NCI-H2107 treated with DMSO at 0.1 percent for 48 hours (cell line): ENCODE measurements at regions not wholly inside any gene's neighbourhood (a gene's known extent, or its start where the extent isn't known, plus 50 kb on each side); places are given as distances from the start of the nearest gene placed in this dataset.
"Not testable (repeated sequence)": the region's sequence is repeated elsewhere in the genome, so short reads cannot be mapped to it uniquely, and the experiment has no call there.

Source experiments
- DNase-seq: peaks from one replicate; lab custom pipeline; 2025; ENCODE audit not compliant: unreplicated experiment; lab: John Stamatoyannopoulos, UW

GRCh38 chr20:53676987-53677386, 83.3 kb upstream of the ZNF217 start:
- DNase-seq: no peak

DNA sequence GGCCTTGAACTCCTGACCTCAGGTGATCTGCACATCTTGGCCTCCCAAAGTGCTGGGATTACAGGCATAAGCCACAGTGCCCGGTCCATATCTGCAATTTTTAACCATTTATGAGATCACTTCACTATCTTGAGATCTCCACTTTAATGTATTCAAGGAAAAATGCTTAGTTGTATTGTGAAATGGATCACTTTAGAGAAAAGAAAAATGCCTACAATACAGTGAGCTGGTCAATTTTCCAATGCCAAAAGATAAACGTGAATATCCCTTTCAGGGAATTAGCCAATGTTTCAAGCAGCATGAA, 82.8 kb upstream of the ZNF217 start:
- no peak for DNase-seq

GRCh38 chr20:53672484-53673129, 79.0 kb upstream of the ZNF217 start:
- DNase-seq: no peak

GRCh38 chr20:53671370-53671769, 77.7 kb upstream of the ZNF217 start:
- DNase-seq: no peak

DNA sequence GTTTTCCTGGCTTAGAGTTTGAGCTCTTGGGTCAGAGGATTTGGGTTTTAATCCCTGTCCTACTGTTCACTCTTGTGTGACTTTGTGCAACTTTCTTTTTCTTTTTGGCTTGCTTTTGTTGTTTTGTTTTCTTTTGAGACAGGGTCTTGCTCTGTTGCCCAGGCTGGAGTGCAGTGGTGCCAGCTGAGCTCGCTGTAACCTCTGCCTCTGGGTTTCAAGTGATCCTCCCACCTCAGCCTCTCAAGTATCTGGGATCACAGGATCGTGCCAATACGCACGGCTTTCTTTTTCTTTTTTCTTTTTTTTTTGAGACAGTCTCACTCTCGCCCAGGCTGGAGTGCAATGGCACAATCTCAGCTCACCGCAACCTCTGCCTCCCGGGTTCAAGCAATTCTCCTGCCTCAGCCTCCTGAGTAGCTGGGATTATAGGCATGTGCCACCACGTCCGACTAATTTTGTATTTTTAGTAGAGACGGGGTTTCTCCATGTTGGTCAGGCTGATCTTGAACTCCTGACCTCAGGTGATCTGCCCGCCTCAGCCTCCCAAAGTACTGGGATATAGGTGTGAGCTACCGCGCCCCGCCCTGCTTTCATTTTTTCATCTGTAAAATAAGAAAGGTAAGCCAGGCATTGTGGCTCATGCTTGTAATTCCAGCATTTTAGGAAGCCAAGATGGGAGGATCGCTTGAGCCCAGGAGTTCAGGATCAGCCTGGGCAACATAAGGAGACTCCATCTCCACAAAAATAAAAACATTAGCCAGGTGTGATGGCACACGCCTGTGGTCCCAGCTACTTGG, 76.1 kb upstream of the ZNF217 start:
- DNase-seq: not testable (repeated sequence)

GRCh38 chr20:53668992-53669391, 75.4 kb upstream of the ZNF217 start:
- DNase-seq: no peak

DNA sequence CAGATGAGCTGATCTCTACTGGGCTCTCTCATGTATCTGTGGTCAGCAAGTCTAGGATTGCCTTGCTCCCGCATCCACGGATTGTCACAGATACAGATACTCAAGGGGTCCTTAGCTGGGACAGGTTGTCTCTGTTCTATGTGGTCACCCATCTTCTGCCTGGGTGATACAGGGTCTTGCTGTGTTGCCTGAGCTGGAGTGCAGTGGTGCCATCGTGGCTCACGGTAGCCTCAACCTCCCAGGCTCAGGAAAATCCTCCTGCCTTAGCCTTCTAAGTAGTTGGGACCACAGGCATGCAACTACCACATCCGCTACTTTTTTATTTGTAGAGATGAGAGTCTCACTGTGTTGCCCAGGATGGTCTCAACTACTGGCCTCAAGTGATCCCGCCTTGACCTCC, 72.5 kb upstream of the ZNF217 start:
- DNase-seq: no peak

DNA sequence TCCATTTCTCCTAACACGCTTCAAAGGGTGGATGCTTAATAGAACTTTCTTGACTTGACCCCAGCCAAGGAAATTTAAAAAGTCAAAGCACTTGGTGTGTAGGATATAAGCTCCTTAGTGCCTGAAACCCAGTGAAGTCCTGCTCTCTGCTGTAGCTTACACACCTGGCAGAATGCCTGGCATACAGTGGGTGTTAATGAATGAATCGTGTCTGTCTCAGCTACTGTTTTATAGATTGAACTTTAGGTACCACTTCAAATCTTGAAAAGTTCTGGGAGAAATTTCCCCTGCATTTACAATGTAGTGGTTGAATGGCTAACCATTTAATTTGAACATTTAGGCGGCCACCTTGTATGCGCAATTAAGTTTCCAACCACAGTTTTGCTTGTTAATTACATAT, 70.5 kb upstream of the ZNF217 start:
- peak; percentile 66 for DNase-seq

DNA sequence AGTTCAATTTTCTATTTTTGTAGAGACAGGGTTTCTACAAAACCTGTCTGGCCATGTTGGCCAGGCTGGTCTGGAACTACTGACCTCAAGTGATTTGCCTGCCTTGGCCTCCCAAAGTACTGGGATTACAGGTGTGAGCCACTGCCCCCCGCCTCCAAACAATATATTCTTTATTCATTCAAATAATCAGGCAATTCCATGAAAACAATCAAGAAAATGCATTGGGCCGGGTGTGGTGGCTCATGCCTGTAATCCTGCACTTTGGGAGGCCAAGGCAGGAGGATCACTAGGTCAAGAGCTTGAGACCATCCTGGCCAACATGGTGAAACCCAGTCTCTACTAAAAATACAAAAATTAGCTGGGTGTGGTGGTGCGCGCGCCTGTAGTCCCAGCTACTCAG, 69.9 kb upstream of the ZNF217 start:
- not testable (repeated sequence) for DNase-seq

DNA sequence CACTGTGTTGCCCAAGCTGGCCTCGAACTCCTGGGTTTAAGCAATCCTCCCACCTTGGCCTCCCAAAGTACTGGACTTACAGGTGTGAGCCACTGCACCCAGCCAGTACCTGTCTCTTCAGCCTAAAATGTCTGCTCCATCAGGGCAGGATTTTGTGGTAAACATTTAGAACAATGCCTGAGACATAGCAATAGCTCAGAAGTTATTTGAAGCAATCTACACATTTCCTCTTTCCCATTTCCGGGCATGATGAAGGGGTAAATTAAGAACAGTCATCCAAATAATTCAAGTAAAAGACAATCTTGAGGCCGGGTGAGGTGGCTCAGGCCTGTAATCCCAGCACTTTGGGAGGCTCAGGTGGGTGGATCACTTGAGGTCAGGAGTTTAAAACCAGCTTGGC, 69.0 kb upstream of the ZNF217 start:
- DNase-seq: no peak

GRCh38 chr20:53660947-53661381, 67.3 kb upstream of the ZNF217 start:
- DNase-seq: no peak

DNA sequence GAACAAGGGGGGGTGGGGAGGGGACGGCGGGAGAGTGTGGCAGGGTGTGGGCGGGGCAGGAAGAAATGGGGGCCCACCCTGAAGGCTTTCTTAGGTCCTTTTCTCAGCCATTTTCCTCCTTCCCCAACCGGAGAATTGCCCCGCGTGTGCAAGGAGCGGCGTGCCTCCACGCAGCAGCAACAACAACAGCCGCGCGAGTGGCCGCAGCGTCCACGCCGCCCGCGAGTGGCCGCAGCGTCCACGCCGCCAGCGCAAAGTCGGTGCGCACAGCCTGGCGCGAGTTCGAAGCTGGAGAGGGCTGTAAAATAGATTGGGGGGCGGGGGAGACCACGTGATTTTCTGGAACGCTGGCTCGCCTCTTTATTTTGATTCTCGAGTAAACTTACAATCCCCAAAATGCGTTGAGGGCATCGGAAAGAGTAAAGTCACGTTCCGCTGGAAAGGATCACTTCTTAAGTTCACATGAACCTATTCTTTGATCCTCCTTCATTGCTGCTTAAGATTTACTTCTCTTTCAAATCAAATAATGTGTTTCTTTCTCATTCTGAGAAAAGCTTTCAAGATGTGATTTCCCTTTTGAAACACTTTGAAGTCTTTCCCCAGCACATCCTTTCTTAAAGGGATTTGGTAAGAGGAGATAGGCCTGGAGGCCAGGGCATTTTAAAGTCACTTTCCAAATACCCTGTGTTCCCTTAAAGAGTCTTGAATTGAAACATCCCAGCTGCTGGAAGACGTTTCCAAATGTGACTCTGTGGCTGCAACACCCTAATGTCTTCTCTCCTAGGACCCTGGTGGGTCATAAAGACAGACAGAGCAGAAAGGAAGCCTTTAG, 66.7 kb upstream of the ZNF217 start:
- no peak for DNase-seq

GRCh38 chr20:53658973-53659372, 65.3 kb upstream of the ZNF217 start:
- DNase-seq: no peak

DNA sequence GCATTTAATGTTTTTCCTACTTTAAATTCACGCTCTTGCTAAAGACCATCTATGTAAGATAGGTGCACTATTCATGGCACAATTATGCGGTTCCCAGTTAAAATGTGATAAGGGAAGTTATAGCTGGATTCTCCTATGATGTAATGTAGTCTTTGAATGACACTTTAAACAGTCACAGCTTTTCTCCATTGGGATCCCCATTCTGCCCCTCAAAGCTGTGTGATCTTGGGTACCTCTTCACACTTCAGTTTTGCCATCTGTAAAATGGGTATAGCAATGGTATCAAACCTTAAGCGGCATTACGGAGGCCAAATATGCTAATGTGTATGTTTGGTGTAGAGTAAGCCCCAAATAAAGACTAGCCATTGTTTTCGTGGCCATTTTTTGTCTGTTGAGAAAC, 64.7 kb upstream of the ZNF217 start:
- DNase-seq: no peak

GRCh38 chr20:53657732-53658131, 64.1 kb upstream of the ZNF217 start:
- DNase-seq: no peak

DNA sequence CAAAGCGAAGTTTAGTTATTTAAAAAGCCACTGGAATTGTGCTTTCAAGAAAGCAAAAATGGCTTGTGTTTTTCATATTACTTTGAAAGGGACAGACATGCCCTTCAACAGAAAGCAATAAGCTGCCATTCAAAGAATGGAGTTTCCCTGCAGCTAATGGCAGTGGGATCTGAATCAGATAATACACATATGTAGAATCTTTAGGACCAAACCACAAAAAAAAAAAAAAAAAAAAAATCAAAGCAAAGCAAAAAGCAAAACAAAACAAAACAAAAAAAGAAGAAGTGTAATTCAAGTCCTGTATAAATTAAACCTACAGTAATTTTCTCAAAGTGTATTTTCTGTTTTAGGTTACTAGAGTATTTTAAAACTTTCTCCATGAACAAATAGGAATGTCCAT, 63.6 kb upstream of the ZNF217 start:
- DNase-seq: no peak

GRCh38 chr20:53656293-53657202, 62.9 kb upstream of the ZNF217 start:
- DNase-seq: no peak

DNA sequence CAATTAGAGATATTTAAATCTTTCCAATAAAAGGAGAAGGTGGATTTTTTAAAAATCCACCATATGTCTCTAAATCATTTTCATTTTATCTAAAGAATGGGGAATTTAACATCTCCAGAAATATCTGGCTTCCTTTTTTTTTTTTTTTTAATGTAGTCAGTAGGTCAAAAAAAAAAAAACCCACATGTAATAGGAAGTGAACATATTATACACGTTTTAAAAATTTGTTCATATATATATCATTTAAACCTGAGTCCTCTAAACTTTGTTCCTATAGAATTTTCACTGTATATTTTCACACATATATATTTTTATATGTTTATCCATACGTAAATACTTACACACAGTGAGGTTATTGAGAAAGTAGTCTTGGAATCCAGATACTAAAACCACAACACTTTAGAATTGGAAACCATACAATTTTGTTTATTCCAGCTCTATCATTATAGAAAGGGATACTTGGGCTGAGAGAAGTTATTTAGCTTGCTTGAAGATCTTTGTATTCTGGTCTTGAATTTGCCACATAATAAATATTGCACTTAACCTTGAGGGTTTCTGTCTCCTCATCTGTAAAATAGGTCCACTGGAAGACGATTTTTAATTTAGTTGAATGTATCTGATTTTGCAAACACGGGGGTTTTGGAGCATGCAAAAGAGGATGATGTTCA, 62.1 kb upstream of the ZNF217 start:
- no peak for DNase-seq

DNA sequence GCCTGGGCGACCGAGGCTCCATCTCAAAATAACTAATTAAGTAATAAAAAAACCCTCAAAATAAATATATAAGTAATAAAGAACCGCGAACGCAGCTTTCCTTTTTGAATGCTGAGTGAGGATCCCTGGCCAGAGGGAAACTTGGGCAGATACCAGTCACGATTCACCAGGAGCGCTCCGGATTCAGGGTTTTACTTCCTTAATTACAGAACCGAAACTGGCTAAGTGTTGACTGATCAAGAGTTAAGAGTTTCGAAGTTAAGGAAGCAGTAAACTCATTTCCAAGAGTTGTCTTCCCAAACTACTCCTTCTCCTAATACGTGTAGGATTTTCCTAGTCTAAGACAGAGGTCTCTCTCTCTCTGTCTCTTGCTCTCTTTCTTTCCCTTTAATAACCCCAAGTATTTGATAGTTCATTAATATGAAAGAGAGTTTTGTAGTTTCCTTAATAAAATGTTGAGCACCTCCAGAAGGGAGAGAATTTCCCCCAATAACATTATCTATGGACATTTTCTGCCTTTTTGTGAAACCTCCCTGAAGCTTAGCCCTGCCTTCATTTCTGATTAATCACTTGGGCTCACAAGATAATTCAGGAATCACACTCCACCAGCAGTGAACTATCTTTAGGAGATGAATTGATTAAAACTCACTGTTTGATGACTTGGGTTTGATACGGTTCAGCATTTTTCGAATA, 61.4 kb upstream of the ZNF217 start:
- DNase-seq: no peak

DNA sequence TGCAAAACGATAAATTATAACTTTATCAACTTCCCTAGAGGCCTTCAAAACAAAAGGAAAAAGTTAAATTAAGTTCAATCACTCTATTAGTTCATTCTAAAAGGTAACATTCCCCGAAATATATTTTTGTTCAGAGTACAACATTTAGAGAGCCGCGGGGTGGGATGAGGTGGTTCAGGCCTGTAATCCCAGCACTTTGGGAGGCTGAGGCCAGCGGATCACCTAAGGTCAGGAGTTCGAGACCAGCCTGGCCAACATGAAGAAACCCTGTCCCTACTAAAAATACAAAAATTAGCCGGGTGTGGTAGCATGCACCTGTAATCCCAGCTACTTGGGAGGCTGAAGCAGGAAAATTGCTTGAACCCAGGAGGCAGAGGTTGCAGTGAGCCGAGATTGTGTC, 60.9 kb upstream of the ZNF217 start:
- not testable (repeated sequence) for DNase-seq
